NCI-H2029 (cell line): ENCODE measurements at regions not wholly inside any gene's neighbourhood (a gene's known extent, or its start where the extent isn't known, plus 50 kb on each side); places are given as distances from the start of the nearest gene placed in this dataset.

Experiments used
- DNase-seq: peaks from one replicate; lab custom pipeline; 2025; lab: John Stamatoyannopoulos, UW

DNA sequence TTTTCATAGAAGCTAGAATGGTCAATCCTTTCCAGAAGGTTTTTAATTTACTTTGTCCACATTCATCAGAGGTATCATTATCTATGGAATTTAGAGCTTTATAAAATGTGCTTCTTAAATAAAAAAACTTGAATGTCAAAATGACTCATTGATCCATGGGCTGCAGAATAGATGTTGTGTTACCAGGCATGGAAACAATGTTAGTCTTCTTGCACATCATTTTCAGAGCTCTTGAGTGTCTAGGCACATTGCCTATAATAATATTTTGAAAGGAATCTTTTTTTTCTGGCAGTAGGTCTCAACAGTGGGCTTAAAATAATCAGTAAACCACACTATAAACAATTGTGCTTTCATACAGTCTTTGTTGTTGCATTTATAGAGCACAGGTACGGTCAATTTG lies 200.3 kb downstream of the FAT4 start:
- no peak for DNase-seq

DNA sequence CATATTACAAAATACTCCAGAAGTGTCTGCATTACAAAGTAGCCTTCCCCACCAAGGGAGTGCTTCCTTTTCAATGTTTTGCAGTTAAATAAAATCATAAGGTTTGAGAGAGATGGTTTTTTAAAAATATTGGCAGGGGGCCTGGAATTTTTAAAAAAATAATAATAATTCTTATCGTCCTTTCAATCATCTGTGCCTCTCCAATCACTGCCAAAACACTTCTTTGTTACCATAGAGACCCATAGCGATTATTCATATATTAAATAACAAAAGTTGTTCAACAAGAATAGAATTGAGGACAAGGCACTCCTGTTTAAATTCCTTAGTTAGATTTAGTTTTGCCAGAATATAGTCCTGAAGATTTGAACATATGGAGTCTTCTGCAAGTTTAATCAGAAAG lies 203.1 kb downstream of the FAT4 start:
- DNase-seq, result no peak

DNA sequence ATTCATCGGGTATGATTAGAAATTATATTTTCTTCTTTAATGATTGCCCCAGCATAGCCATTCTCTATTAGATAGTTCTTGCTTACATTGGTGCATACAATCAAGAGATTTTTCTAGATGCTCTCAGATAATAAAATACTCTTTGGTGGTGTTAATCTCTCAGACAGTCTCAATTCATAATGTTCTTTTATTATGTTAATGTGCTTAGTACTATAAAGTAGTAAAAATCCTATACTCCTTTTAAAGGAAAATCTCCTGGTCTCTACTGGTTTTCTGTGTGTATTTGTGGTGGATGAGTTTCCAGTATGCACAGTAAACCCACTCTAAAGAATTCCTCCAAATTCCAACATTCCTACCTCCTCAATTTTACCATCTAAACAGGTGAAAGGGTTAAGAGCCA lies 203.5 kb downstream of the FAT4 start:
- no peak for DNase-seq

DNA sequence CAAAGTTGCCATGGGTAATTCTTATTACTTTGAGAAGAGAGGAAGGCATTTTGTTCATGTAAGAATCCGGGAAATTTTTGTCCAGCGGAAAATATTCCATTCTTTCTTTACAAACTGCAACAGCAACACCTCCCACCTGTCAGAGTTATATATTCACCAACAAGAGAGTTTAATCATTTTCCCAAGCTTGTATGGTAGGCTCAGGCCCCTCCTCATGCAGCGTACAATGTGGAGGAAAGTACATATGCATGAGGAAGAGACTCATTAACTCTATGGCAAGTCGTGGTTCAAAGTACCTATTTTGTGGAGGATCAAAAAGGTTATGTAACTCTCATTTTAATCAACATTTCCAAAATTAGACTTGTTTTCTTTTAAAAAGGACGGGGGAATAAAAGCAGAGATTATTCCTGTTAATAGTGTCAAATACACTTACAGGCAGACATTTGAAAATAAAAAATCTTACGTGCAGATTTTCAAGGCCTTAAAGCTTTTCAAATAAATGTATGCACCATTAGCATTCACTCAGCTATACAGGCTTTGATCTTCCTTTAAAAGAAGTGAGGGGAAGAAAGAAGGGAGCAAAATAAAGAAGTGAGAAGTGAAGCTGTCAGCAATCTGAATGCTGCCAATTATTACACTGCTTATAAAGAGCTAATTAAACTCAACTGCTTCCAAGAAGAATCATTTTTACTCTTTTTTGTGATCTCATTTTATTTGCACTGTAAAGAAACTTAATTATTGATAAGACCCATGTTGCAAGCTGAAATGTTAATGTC lies 204.8 kb downstream of the FAT4 start:
- no peak for DNase-seq

DNA sequence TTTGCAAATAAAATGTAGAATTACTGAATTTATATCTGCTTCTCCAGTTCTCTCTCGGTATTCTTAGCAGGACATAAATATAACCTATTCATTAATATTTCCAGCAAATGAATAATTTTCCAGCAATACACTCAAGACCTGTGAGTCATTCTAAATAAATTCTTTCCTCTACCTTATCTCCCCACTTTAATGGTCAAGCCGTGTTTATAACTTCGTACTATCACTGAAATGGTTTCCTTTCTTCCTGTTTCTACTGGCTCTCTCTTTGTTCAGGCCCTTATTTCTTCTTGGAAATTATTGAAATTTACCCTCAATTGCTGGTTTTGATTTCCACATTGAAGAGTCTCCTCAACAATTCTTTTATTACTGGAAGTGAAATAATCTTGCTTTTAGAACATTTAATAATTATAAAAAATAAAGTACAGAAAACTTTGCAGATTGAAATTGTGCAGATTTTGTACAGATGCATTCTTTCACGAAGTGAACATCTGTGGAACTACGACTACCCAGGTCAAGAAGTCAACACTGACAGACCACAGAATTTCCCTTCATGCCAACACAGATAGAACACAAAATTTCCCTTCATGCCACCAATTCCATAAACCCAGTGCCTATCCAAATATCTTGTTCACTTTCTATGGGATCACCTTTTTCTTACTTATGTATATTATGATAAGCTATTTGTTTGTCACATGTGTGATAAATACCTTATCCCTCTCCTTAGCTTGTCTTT lies 205.7 kb downstream of the FAT4 start:
- DNase-seq, result no peak

DNA sequence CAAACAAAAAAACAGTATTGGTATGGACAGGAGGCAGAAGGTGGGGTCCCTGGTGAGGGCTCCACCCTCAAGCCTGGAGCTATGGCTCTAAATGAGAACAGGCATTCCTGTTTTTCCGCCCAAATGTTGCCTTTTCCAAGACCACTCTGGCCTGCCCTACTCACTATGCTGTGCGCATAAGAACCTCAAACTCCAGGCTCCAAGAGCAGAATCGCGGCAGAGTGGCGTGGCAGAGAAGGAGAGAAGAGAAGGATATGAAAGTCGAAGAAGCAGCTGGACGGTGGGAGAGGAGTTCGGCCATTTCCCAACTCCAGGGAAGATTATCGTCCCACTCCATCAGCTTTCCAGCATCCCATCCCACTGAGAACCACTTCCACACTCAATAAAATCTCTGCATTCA lies 207.8 kb downstream of the FAT4 start:
- no peak for DNase-seq

DNA sequence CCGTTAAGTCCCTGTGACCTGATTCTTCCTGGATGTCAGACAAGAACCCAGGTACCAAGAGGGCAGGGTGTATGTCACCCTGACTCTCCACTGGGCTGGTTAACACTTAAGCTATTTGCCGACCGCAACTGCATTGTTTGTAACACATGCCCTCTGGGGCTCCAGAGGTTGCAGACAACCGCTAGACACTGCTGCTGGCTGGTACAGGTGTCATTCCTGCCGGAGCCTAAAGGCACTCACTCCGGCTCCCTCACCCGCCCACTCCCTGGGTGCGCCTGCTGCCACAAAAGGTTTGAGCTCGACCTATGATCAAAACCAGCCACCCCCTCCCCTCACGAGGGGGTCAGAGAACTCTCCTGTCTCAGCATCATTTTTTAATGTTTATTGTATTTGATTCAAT lies 208.2 kb downstream of the FAT4 start:
- no peak for DNase-seq

DNA sequence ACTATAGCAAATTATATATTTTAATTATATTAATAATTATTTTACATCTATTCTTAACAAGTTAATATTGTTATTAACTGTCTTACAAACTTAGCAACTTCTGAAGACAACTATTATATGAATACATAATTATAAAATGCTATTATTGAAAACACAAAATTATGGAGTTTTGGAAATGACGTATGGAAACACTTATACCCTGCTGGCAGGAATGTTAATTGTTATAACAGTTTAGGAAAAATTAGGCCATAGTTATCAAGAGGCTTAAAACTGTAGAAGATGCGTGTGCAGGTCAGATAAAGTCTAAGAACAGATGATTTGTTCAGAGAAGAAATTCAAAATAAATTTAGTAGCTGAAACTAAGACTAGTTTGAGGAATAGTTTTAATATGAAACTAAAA lies 211.7 kb downstream of the FAT4 start:
- DNase-seq, result no peak

DNA sequence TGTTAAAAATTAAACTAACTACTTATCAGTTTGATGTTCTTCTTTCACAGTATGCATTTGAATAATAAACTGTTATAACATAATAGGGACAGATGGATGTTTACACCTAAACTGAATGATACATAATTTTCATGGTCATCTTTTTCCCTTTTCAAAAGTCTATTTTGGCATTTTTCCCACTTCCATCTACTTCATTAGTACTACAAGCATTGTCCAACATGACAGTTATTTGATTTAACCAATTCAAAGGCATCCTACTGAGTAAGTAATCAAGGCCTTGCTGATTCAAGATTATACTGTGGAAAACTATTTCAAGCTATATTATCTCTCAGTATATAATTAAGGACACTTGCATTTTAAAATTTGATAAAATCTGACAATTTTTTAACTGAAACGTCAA lies 212.9 kb downstream of the FAT4 start:
- no peak for DNase-seq

DNA sequence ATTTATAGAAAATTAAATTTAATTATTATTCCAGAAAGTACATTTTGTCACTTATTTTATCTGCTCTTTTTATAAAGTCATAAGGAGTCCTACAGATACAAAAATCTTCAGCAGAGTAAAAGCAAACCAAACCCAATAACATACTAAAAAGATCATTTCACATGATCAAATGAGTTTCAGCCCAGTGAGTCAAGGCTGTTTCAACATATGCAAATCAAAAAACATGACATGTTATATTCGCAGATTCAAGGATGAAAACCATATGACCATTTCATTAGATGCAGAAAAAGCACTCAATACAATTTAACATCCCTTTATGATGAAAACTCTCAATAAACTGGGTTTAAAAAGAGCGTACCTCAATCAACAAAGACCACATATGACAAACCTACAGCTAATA lies 214.3 kb downstream of the FAT4 start:
- DNase-seq, result no peak

DNA sequence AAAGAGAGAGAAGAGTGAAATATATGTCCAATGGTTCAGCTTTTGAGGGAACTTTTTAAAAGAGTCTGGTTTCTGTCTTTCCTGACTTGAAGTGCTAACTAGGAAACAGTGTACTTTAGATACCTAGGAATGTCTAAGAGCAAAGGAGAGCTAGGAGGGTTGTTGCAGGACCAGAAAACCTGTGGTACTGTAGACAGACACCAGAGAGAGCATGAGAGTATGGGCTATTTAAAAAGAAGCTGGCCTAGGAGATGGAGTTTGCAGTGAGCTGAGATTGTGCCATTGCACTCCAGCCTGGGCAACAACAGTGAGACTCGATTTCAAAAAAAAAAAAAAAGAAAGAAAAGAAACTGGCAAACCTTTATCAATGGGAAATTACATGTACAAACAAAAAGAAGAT lies 223.9 kb downstream of the FAT4 start:
- no peak for DNase-seq

DNA sequence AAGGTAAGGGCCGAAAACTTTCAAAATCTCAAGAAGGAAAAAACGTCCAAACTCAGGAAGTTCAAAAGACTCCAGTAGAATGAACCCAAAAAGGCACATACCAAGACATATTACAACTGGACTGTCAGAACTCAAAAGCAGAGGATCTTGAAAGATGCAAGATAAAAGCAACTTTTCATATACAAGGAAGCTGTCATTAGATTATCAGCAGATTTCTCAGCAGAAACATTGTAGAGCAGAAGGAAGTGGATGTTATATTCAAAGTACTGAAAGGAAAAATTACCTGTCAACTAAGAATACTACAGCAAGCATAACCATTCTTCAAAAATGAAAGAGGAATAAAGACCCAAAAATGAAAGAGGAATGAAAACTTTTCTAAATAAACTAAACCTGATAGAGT lies 224.9 kb downstream of the FAT4 start:
- DNase-seq, result no peak

DNA sequence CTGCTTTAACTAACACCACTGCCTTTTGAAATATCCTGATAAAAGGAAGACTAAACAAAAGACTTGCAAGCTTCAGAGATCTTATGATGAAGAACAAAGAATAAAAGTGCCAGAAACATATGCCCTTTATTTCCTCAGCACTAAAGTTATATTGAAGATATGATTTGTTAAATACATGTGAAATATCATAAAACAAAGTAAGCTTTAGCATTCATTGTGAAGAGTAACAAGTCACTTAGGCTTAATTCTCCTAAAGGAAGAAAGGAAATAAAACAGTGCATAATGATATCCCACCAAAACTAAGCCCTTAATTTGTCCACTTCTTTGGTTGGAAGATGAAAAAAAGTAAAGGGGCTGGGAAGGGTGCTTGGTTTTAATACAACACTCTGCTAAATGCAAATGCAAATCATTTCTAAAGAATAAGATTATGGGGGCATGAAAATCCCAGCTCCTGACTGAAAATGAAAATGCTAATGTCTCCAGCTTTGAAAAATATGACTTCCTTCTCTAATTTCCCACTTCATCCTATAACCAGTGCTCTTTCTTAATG lies 227.2 kb downstream of the FAT4 start:
- no peak for DNase-seq

DNA sequence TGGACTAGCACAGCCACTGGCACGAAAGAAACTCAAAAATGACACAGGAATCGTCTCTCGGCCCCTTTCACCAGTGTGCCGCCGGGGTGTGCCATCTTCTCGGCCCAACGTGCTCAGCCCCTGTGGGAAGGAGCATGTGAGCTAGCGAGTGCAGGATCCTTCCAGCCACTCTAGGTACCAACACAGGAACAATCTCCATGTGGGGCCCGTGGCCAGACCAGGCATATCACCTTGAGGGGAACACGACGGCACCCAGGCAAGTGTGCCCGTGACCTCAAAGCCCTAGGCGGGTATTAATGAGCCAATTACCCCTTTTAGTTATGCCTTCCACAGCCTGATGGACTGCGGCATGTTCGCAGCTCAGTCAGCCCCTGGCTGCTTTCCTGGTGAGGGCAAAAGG lies 231.5 kb downstream of the FAT4 start:
- no peak for DNase-seq

DNA sequence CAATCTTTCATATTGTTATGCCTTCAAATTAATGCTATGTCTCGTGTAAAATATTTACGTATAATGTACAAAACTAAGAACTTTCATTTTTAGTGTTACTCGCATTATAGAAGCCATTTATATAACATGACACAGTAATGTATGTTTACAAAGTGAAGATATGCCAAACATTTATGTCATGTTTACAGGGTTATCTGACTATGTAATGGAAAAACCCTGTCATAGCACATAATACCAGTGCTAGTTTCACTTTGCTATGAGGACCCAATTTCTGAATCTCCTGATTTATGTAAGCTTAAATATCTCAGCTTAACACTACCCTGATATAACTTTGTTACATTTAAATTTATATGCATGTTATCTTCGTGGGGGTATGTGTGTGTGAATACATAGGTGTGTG lies 233.1 kb downstream of the FAT4 start:
- no peak for DNase-seq

DNA sequence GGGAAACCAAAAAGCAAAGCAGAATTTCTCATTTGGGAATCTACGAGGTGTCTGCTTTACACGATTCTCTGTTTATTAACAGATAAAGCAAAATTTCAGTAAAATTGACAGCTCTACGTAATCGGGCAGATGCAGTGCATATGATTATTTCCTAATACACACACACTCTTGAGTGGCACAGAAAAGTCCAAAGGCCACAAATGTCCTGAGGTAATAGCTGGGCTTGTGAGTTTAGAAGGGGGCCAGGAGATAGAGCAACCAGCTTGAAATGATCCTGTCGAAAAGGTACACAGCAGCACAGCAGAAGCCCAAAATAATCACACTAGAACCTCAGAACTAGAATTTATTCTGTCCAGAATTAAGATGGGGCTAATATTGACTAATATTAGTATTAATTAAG lies 236.0 kb downstream of the FAT4 start:
- no peak for DNase-seq

DNA sequence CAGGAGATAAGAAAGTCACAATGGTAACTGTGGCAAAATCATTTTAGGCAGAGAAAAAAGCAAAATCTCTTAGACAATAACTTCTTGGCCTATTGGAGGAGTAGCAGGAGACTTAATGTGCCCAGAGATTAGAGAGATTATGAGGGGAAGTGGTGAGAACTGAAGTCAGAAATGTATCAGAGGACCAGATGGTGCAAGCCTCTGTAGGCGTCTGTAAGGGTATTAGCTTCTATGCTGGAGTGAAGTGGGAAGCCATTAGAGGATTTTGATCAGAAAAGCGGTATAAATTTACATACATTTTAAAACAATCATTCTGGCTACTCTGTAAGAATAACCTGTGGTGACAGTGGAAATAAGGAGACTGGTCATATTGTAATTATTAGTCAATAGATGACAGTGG lies 236.7 kb downstream of the FAT4 start:
- no peak for DNase-seq

DNA sequence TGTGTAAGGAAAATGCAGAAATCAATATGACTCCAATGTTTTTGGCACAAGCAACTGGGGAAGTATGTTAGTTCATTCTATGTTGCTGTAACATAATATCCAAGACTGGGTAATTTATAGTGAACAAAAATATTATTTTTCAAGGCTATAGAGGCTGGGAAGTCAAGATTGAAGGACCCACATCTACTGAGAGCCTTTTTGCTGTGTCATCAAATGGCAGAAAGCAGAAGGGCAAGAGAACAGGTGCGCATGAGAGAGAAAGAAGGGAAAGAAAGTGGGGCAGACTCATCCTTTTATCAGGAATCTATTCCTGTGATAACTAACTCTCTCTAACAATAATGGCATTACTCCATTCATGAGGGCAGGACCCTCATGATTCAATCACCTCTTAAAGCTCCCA lies 237.2 kb downstream of the FAT4 start:
- no peak for DNase-seq

DNA sequence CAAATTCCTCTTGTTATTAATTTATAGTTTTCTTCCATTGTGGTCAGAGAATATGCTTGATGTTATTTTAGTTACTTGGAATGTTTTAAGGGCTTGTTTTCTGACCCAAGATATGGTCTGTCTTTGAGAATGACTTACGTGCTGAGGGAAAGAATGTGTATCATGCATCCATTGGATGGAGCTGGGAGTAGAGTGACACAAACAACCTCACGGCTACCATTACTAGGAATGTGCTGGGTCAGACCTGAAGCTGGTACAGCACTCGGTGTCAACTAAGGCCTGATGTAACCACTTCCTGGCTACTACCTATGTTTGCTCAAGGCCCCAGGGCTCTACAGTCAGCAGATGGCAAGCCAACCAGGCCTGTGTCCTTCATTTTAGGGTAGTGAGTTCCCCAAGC lies 257.8 kb downstream of the FAT4 start:
- no peak for DNase-seq

DNA sequence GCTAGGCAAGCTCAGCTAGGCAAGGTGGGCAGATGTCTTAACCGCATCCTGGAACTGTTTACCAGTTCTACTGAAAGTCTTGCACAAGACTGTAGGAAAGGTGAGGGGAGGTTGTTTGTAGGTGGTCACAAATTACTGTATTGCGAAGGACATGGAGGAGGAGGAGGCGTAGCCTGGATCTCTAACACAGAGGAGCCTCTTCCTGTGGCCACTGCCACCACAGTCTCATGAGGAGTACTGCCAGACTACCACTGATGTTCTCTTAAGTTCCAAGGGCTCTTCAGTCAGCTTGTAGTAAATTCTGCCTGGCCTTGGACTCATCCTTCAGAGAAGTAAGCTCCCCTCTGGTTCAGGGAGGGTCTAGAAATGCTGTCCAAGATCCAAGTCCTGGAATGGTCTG lies 258.6 kb downstream of the FAT4 start:
- DNase-seq, result no peak

DNA sequence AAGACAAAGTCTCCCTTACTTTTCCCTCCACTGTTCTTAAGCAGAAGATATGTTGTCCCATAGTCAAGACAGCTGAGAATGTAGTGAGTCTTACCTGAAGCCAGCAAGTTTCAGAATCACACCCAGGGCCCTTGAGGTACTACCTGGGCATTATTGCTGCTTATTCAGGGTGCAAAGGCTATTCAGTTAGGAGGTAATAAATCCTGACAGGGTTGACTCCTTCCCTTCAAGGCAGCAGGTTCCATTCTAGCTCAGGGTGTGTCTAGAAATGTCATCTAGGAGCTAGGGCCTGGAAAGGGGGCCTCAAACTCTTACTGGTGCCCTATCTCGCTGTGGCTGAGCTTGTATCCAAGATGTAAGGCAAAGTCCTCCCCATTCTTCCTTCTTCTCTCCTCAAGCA lies 259.0 kb downstream of the FAT4 start:
- DNase-seq, result no peak

DNA sequence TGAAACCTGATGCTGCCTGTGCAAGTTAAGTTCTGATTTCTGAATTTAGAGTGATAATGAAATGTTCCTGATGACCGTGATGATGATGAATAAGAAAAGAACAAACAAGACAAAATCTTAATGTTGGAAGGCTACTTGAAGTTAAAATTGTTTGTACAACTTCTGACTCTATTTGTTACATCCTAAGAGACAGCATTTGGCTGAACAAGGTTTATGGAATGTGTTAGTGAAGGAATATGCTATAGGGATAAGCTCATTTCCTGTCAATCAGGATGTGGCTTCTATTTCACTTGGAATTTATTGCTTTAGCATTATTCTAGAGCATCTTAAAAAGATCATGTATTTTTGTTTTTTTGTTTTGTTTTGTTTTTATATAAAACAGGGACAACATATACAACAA lies 267.5 kb downstream of the FAT4 start:
- DNase-seq, result no peak

DNA sequence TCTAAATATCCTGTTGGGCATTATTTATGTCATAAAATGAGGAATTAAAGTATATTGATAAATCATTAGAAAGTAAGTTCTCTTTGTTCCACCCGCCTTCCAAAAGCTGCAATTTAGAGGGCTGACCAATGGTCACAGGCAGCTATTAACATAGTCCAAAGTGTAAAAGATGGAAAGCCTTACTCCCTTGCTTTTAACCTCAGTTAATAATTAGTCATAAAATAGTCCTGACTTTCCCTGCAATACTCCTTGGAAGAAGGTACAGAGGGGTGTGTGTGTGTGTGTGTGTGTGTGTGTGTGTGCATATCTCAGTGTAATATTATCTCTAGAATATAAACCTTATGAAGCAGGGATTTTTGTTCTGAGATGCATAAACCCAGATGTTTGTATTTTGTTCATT lies 275.4 kb downstream of the FAT4 start:
- DNase-seq, result no peak

DNA sequence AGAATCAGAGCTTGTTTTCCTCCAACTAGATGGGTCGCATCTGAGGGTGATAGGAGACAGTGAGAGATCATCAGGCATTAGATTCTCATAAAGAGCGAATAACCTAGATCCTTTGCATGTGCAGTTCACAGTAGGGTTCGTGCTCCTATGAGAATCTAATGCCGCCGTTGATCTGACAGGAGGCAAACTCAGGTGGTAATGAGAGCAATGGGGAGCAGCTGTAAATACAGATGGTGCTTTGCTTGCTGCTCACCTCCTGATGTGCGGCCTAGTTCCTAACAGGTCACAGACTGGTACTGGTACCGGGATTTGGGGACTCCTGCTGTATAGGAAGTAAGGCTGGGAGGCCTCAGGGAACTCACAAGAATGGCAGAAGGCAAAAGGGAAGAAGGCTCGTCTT lies 276.5 kb downstream of the FAT4 start:
- no peak for DNase-seq
